HEK293T (cell line): ENCODE measurements at regions not wholly inside any gene's neighbourhood (a gene's known extent, or its start where the extent isn't known, plus 50 kb on each side); places are given as distances from the start of the nearest gene placed in this dataset.

ENCODE experiments used
- CTCF ChIA-PET: fragments of 350-600 bp; formaldehyde crosslinking; extraction: SDS; loops from one replicate; lab custom pipeline; 2021; ENCODE audit warnings: antibody characterized with exemption, inconsistent platforms; lab: Yijun Ruan, JAX
- POLR2A ChIA-PET: fragments of 350-600 bp; formaldehyde crosslinking; extraction: SDS; loops from one replicate; lab custom pipeline; 2020; ENCODE audit warnings: antibody characterized with exemption, inconsistent platforms; lab: Yijun Ruan, JAX
- DNase-seq: peaks from one replicate; pipeline ENCODE4 v3.0.0; 2012; ENCODE audit warnings: mixed read lengths; ENCODE audit errors: extremely low spot score
- ARNT ChIP-seq: fragments of 450-650 bp; IDR thresholded peaks from 2 replicates; pipeline ENCODE4 v1.6.1; 2017; ENCODE audit warnings: mild to moderate bottlenecking
- BHLHE40 ChIP-seq: fragments of 450-650 bp; IDR thresholded peaks from 2 replicates; pipeline ENCODE4 v1.6.1; 2016; ENCODE audit warnings: mild to moderate bottlenecking, moderate library complexity, borderline replicate concordance
- CTBP1 ChIP-seq: fragments of 450-650 bp; IDR thresholded peaks from 2 replicates; pipeline ENCODE4 v1.6.1; 2016; ENCODE audit warnings: borderline replicate concordance
- ELF4 ChIP-seq: fragments of 450-650 bp; IDR thresholded peaks from 2 replicates; pipeline ENCODE4 v1.6.1; 2017; ENCODE audit warnings: antibody characterized with exemption
- FOXA1 ChIP-seq: fragments of 450-650 bp; IDR thresholded peaks from 2 replicates; pipeline ENCODE4 v1.6.1; 2016; ENCODE audit warnings: mild to moderate bottlenecking
- FOXK2 ChIP-seq: fragments of 450-650 bp; IDR thresholded peaks from 2 replicates; pipeline ENCODE4 v1.6.1; 2016; ENCODE audit warnings: mild to moderate bottlenecking
- FOXM1 ChIP-seq: fragments of 450-650 bp; IDR thresholded peaks from 2 replicates; pipeline ENCODE4 v1.6.1; 2017; ENCODE audit warnings: mild to moderate bottlenecking, borderline replicate concordance
- HDGF ChIP-seq: fragments of 450-650 bp; IDR thresholded peaks from 2 replicates; pipeline ENCODE4 v1.6.1; 2017; ENCODE audit warnings: antibody characterized with exemption, borderline replicate concordance
- L3MBTL2 ChIP-seq: fragments of 450-650 bp; conservative IDR thresholded peaks from 2 replicates; pipeline ENCODE4 v1.6.1; 2016; ENCODE audit warnings: mild to moderate bottlenecking
- LEF1 ChIP-seq: fragments of 450-650 bp; IDR thresholded peaks from 2 replicates; pipeline ENCODE4 v1.6.1; 2017; ENCODE audit warnings: mild to moderate bottlenecking, borderline replicate concordance
- NFRKB ChIP-seq: fragments of 450-650 bp; IDR thresholded peaks from 2 replicates; pipeline ENCODE4 v1.6.1; 2016; ENCODE audit warnings: mild to moderate bottlenecking, moderate library complexity
- PKNOX1 ChIP-seq: fragments of 450-650 bp; IDR thresholded peaks from 2 replicates; pipeline ENCODE4 v1.6.1; 2016
- SP1 ChIP-seq: fragments of 450-650 bp; IDR thresholded peaks from 2 replicates; pipeline ENCODE4 v1.6.1; 2017
- SUZ12 ChIP-seq: fragments of 450-650 bp; IDR thresholded peaks from 2 replicates; pipeline ENCODE4 v1.6.1; 2016; ENCODE audit warnings: mild to moderate bottlenecking
- TARDBP ChIP-seq: fragments of 450-650 bp; IDR thresholded peaks from 2 replicates; pipeline ENCODE4 v1.6.1; 2016
- ZNF384 ChIP-seq: fragments of 450-650 bp; IDR thresholded peaks from 2 replicates; pipeline ENCODE4 v1.6.1; 2016

GRCh38 chr18:22069916-22070315, 99.5 kb upstream of the GATA6 start:
- CTCF ChIA-PET: no interaction called here
- POLR2A ChIA-PET: no interaction called here
- no peak for DNase-seq
- TF ChIP-seq FOXK2 (no peak), SP1 (no peak), CTBP1 (no peak), HDGF (no peak), FOXA1 (no peak), ARNT (no peak), NFRKB (no peak), PKNOX1 (no peak), LEF1 (no peak), ZNF384 (no peak), TARDBP (no peak), FOXM1 (no peak), SUZ12 (no peak), ELF4 (no peak), L3MBTL2 (no peak), BHLHE40 (no peak)

GRCh38 chr18:22073411-22073810, 96.0 kb upstream of the GATA6 start:
- POLR2A ChIA-PET: interaction anchor here (1.1 kb wide), 1 partner anchor 96 kb away, joined by 3 read pairs; the partner anchor contains the start of gene GATA6
- CTCF ChIA-PET: no interaction called here
- TF ChIP-seq HDGF: no peak
- no peak for TF ChIP-seq ZNF384
- no peak for DNase-seq

GRCh38 chr18:22074282-22075070, 94.9 kb upstream of the GATA6 start:
- ChIA-PET CTCF (no interaction called here), POLR2A (interaction anchor here (1.1 kb wide), 1 partner anchor 95 kb away, joined by 3 read pairs; the partner anchor contains the start of gene GATA6)
- DNase-seq: no peak
- TF ChIP-seq BHLHE40 (no peak), ZNF384 (no peak), LEF1 (no peak)

- DNase-seq: no peak
- TF ChIP-seq ELF4 (no peak), SUZ12 (no peak), BHLHE40 (no peak), FOXM1 (no peak), FOXA1 (no peak)
- POLR2A ChIA-PET: no interaction called here
- CTCF ChIA-PET: interaction anchor here (0.7 kb wide), 1 partner anchor 528 kb away, joined by 3 read pairs; no protein-coding TSS in a partner anchor
Measured at GRCh38 chr18:22080035-22080434, 89.4 kb upstream of the GATA6 start.

GRCh38 chr18:22082408-22082807, 87.0 kb upstream of the GATA6 start:
- DNase-seq: no peak
- TF ChIP-seq LEF1 (no peak), NFRKB (no peak), L3MBTL2 (no peak), BHLHE40 (no peak), ELF4 (no peak), CTBP1 (no peak), ARNT (no peak), ZNF384 (no peak), FOXA1 (no peak), SP1 (no peak), FOXM1 (no peak), HDGF (no peak), SUZ12 (no peak), PKNOX1 (no peak), FOXK2 (no peak), TARDBP (no peak)
- ChIA-PET POLR2A (no interaction called here), CTCF (no interaction called here)

GRCh38 chr18:22084547-22084946, 84.8 kb upstream of the GATA6 start:
- no peak for DNase-seq
- TF ChIP-seq TARDBP: no peak
- no peak for TF ChIP-seq SUZ12
- ChIA-PET CTCF (no interaction called here), POLR2A (interaction anchor here (1.0 kb wide), 1 partner anchor 90 kb away, joined by 3 read pairs; no protein-coding TSS in a partner anchor)

- CTCF ChIA-PET: interaction anchor here (1.0 to 1.1 kb wide), 2 partner anchors 16 to 89 kb away, joined by 3 to 7 read pairs; no protein-coding TSS in a partner anchor
- POLR2A ChIA-PET: no interaction called here
- TF ChIP-seq PKNOX1 (no peak), HDGF (no peak), SUZ12 (no peak), FOXA1 (no peak), TARDBP (no peak), ARNT (no peak), CTBP1 (no peak), ZNF384 (no peak), SP1 (no peak), L3MBTL2 (no peak), FOXK2 (no peak), NFRKB (no peak), FOXM1 (no peak), LEF1 (no peak), ELF4 (no peak)
- DNase-seq: no peak
Measured at GRCh38 chr18:22086973-22087372, 82.4 kb upstream of the GATA6 start.
